ENCODE measurements at regions not wholly inside any gene's neighbourhood (a gene's known extent, or its start where the extent isn't known, plus 50 kb on each side); places are given as distances from the start of the nearest gene placed in this dataset.

DNA sequence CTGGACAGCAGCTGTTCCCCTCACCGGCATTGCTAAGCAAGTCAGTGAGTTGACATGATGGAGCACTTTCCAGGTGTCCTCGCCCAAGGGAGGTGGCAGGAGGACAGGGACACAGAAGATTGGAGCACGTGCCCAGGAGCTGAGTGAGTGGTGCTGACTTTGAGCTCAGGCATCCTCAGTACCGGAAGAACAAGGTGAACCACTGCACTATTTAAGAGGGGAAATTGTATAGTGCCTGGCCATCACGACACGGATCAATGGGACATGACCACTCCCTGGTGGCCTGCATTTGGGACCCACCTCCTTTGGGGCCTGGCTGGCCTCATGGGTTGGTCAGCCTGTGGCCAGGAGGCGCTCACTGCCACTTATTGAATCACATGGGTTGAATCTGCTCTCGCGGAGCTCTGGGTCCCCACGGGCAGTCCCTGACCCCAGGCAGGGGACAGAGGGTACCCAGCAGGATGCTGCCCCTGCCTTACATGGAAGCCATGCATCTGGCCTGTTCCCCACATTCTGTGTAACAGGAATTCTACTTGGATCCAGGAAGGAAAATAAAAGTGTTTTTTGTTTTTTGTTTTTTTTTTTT lies 206.9 kb upstream of the ZNF536 start:
- TF ChIP-seq CTCF (IDR thresholded peaks at IDR 0.05) (no peak), POLR2A (IDR thresholded peaks at IDR 0.05) (no peak)
